Smooth muscle cell (in vitro differentiated cells): ENCODE measurements at regions not wholly inside any gene's neighbourhood (a gene's known extent, or its start where the extent isn't known, plus 50 kb on each side); places are given as distances from the start of the nearest gene placed in this dataset.

Experiments used
- DNase-seq: peaks from one replicate; lab custom pipeline; 2025; ENCODE audit not compliant: unreplicated experiment; lab: John Stamatoyannopoulos, UW
- H2AFZ ChIP-seq: fragments of 200-600 bp; sonication (generic); 2 replicates; pipeline ENCODE4 v1.6.0; 2016; ENCODE audit warnings: antibody characterized with exemption, low read depth, mild to moderate bottlenecking
- H3F3A ChIP-seq: fragments of 200-600 bp; sonication (generic); 2 replicates; pipeline ENCODE4 v1.6.0; 2017; ENCODE audit warnings: antibody characterized with exemption, low read depth
- H3K27ac ChIP-seq: fragments of 200-600 bp; sonication (generic); 2 replicates; pipeline ENCODE4 v1.5.1; 2016; ENCODE audit warnings: low read depth, mild to moderate bottlenecking
- H3K27me3 ChIP-seq: fragments of 200-600 bp; sonication (generic); 2 replicates; pipeline ENCODE4 v1.6.1; 2016; ENCODE audit warnings: low read depth, mild to moderate bottlenecking
- H3K36me3 ChIP-seq: fragments of 200-600 bp; sonication (generic); 2 replicates; pipeline ENCODE4 v1.5.1; 2016; ENCODE audit warnings: low read depth
- H3K4me1 ChIP-seq: fragments of 200-600 bp; sonication (generic); 2 replicates; pipeline ENCODE4 v1.5.1; 2016; ENCODE audit warnings: low read depth
- H3K4me2 ChIP-seq: fragments of 200-600 bp; sonication (generic); 2 replicates; pipeline ENCODE4 v1.6.0; 2016; ENCODE audit warnings: mild to moderate bottlenecking
- H3K4me3 ChIP-seq: fragments of 200-600 bp; sonication (generic); 2 replicates; pipeline ENCODE4 v1.5.1; 2016; ENCODE audit warnings: mild to moderate bottlenecking
- H3K79me2 ChIP-seq: fragments of 200-600 bp; sonication (generic); 2 replicates; pipeline ENCODE4 v1.6.0; 2016; ENCODE audit warnings: low read depth, mild to moderate bottlenecking
- H3K9ac ChIP-seq: fragments of 200-600 bp; sonication (generic); 2 replicates; pipeline ENCODE4 v1.6.0; 2016; ENCODE audit warnings: low read depth
- H3K9me3 ChIP-seq: fragments of 200-600 bp; sonication (generic); replicated peaks from 2 replicates; pipeline ENCODE4 v1.5.1; 2016; ENCODE audit warnings: low read depth
- H4K20me1 ChIP-seq: fragments of 200-600 bp; sonication (generic); 2 replicates; pipeline ENCODE4 v1.6.0; 2016; ENCODE audit warnings: low read depth
- CTCF ChIP-seq: fragments of 200-600 bp; sonication (generic); IDR thresholded peaks from 2 replicates; pipeline ENCODE4 v1.5.1; 2017; ENCODE audit warnings: borderline replicate concordance, mild to moderate bottlenecking, antibody characterized with exemption; ENCODE audit not compliant: insufficient read depth, poor library complexity, severe bottlenecking
- WGBS: methylation state at CpG from one replicate; pipeline ENCODE4 v1.1.7; 2016; ENCODE audit warnings: low lambda C conversion rate; 5-methylcytosine and 5-hydroxymethylcytosine counted together

- TF ChIP-seq CTCF: no peak
- 93% methylated on average over 4 of the region's 4 CpGs for WGBS
- no peaks in the 10 kb centered on the region for H3F3A ChIP-seq
These were observed 394.7 kb downstream of the PPP3CA start for GRCh38 chr4:100952590-100952989.

GRCh38 chr4:100949350-100949935 lies 397.9 kb downstream of the PPP3CA start:
- Histone ChIP-seq H3K4me1 (no peaks in the 10 kb centered on the region), H3K4me2 (no peak overlapping the region), H3K27me3 (no peaks in the 10 kb centered on the region), H3K9ac (no peak overlapping the region), H3F3A (no peaks in the 10 kb centered on the region), H3K79me2 (no peaks in the 10 kb centered on the region), H3K27ac (no peak overlapping the region), H3K4me3 (no peak overlapping the region), H3K36me3 (no peaks in the 10 kb centered on the region), H4K20me1 (no peaks in the 10 kb centered on the region), H3K9me3 (no peaks in the 10 kb centered on the region), H2AFZ (no peak overlapping the region)
- WGBS: 78% methylated on average over 3 of the region's 3 CpGs
- no peak for TF ChIP-seq CTCF
- DNase-seq: no peak

More at GRCh38 chr4:100952590-100952989, 394.7 kb downstream of the PPP3CA start:
- Histone ChIP-seq H2AFZ (no peak overlapping the region), H3K4me1 (no peaks in the 10 kb centered on the region), H3K27me3 (no peaks in the 10 kb centered on the region), H3K36me3 (no peaks in the 10 kb centered on the region), H3K9me3 (no peaks in the 10 kb centered on the region), H4K20me1 (no peaks in the 10 kb centered on the region), H3K4me2 (no peak overlapping the region), H3K9ac (no peak overlapping the region), H3K79me2 (no peaks in the 10 kb centered on the region), H3K27ac (no peak overlapping the region), H3K4me3 (no peak overlapping the region)
- no peak for DNase-seq

- Histone ChIP-seq H3K27me3 (no peaks in the 10 kb centered on the region), H3F3A (no peaks in the 10 kb centered on the region), H3K4me1 (no peaks in the 10 kb centered on the region), H3K4me3 (no peak overlapping the region), H3K9ac (no peak overlapping the region), H3K4me2 (no peak overlapping the region), H3K27ac (no peak overlapping the region), H3K36me3 (no peaks in the 10 kb centered on the region), H4K20me1 (no peaks in the 10 kb centered on the region), H2AFZ (no peak overlapping the region), H3K9me3 (no peaks in the 10 kb centered on the region), H3K79me2 (no peaks in the 10 kb centered on the region)
- WGBS: 80% methylated on average over 4 of the region's 4 CpGs
- no peak for TF ChIP-seq CTCF
- no peak for DNase-seq
These were observed 398.4 kb downstream of the PPP3CA start for GRCh38 chr4:100948911-100949310.

- Histone ChIP-seq H3K79me2 (no peaks in the 10 kb centered on the region), H3K4me2 (no peak overlapping the region), H3K9ac (no peak overlapping the region), H3K36me3 (no peaks in the 10 kb centered on the region), H3K4me3 (no peak overlapping the region), H2AFZ (no peak overlapping the region), H3K9me3 (peaks cover 3% of the 10 kb centered on the region), H3K27ac (no peak overlapping the region), H4K20me1 (no peaks in the 10 kb centered on the region), H3K27me3 (no peaks in the 10 kb centered on the region), H3F3A (no peaks in the 10 kb centered on the region), H3K4me1 (no peaks in the 10 kb centered on the region)
- TF ChIP-seq CTCF: no peak
- no peak for DNase-seq
These were observed 401.5 kb downstream of the PPP3CA start for GRCh38 chr4:100945789-100946188.
